DND-41 (cell line): ENCODE measurements at regions not wholly inside any gene's neighbourhood (a gene's known extent, or its start where the extent isn't known, plus 50 kb on each side); places are given as distances from the start of the nearest gene placed in this dataset.

Source experiments
- CTCF ChIP-seq: IDR thresholded peaks from 2 replicates; pipeline ENCODE4 v1.5.1; 2012; ENCODE audit warnings: borderline replicate concordance, low read length, moderate library complexity, mild to moderate bottlenecking; ENCODE audit not compliant: poor library complexity, severe bottlenecking; ENCODE audit errors: extremely low read depth
- EZH2 ChIP-seq: IDR thresholded peaks from 3 replicates; pipeline ENCODE4 v1.6.1; 2012; ENCODE audit warnings: borderline replicate concordance, low read depth, mild to moderate bottlenecking, moderate library complexity, low read length, inconsistent platforms; ENCODE audit not compliant: severe bottlenecking

GRCh38 chr18:45549290-45549689, 66.0 kb upstream of the SLC14A2 start:
- TF ChIP-seq EZH2 (no peak), CTCF (no peak)
